ENCODE measurements at regions not wholly inside any gene's neighbourhood (a gene's known extent, or its start where the extent isn't known, plus 50 kb on each side); places are given as distances from the start of the nearest gene placed in this dataset.
"Not testable (repeated sequence)": the region's sequence is repeated elsewhere in the genome, so short reads cannot be mapped to it uniquely, and the experiment has no call there.

- not testable (repeated sequence) for TF ChIP-seq EZH2phosphoT487 (IDR thresholded peaks at IDR 0.05; ENCODE audit: insufficient read depth, low read depth); EZH2 (IDR thresholded peaks at IDR 0.05; ENCODE audit: insufficient read depth, poor library complexity, severe bottlenecking)
Observed at GRCh38 chrY:12331917-12332316, 369.1 kb upstream of the USP9Y start.

All from GM23248 (cell line).